Ishikawa (cell line): ENCODE measurements at regions not wholly inside any gene's neighbourhood (a gene's known extent, or its start where the extent isn't known, plus 50 kb on each side); places are given as distances from the start of the nearest gene placed in this dataset.

Source experiments
- CEBPB ChIP-seq: IDR thresholded peaks from 2 replicates; pipeline ENCODE4 v1.6.1; 2012
- CREB1 ChIP-seq: IDR thresholded peaks from 2 replicates; pipeline ENCODE4 v1.6.1; 2012; ENCODE audit warnings: low read depth
- EGR1 ChIP-seq: IDR thresholded peaks from 2 replicates; pipeline ENCODE4 v1.6.1; 2012
- EP300 ChIP-seq: IDR thresholded peaks from 2 replicates; pipeline ENCODE4 v1.6.1; 2012; ENCODE audit warnings: borderline replicate concordance
- FOXM1 ChIP-seq: IDR thresholded peaks from 2 replicates; pipeline ENCODE4 v1.6.1; 2012; ENCODE audit warnings: low read depth, borderline replicate concordance
- MAX ChIP-seq: IDR thresholded peaks from 2 replicates; pipeline ENCODE4 v1.6.1; 2012
- RAD21 ChIP-seq: IDR thresholded peaks from 2 replicates; pipeline ENCODE4 v1.6.1; 2012; ENCODE audit warnings: low read depth
- REST ChIP-seq: IDR thresholded peaks from 2 replicates; pipeline ENCODE4 v1.6.1; 2012; ENCODE audit warnings: low read depth, mild to moderate bottlenecking
- TCF12 ChIP-seq: IDR thresholded peaks from 2 replicates; pipeline ENCODE4 v1.6.1; 2012; ENCODE audit warnings: low read depth
- TEAD4 ChIP-seq: IDR thresholded peaks from 2 replicates; pipeline ENCODE4 v1.6.1; 2012
- YY1 ChIP-seq: IDR thresholded peaks from 2 replicates; pipeline ENCODE4 v1.6.1; 2012; ENCODE audit warnings: low read depth
- ZBTB7A ChIP-seq: IDR thresholded peaks from 2 replicates; pipeline ENCODE4 v1.6.1; 2012; ENCODE audit warnings: low read depth

GRCh38 chr2:210997373-210997772, 441.0 kb downstream of the CPS1 start:
- TF ChIP-seq EP300 (no peak), EGR1 (no peak), CREB1 (no peak), ZBTB7A (no peak), FOXM1 (no peak), MAX (no peak), RAD21 (no peak), CEBPB (no peak), YY1 (no peak), TEAD4 (no peak), REST (no peak), TCF12 (no peak)
